ENCODE measurements at regions not wholly inside any gene's neighbourhood (a gene's known extent, or its start where the extent isn't known, plus 50 kb on each side); places are given as distances from the start of the nearest gene placed in this dataset.
"Not testable (repeated sequence)": the region's sequence is repeated elsewhere in the genome, so short reads cannot be mapped to it uniquely, and the experiment has no call there.

DNA sequence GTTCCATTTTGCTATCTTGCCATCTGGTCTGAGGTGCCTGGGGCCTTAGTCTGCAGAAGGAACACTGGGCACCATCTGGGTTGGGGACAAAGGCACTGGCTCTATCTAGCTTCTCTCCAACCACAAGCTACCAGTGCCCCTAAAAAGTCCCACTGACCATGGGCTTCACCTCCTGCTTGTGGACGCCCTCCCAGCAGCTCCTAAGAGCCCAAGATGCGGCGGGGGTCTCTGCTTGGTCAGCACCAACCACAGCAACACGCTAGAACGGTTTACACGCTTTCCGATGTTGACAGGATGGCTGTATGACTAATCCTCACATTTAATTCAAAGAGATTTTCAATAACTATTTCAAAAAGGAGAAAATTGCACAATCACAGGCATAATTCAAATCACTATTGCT is 80.4 kb upstream of the TNK2 start:
- not testable (repeated sequence) for TF ChIP-seq EP300, POLR2A (IDR thresholded peaks at IDR 0.05)
- TF ChIP-seq, protein P1, sequence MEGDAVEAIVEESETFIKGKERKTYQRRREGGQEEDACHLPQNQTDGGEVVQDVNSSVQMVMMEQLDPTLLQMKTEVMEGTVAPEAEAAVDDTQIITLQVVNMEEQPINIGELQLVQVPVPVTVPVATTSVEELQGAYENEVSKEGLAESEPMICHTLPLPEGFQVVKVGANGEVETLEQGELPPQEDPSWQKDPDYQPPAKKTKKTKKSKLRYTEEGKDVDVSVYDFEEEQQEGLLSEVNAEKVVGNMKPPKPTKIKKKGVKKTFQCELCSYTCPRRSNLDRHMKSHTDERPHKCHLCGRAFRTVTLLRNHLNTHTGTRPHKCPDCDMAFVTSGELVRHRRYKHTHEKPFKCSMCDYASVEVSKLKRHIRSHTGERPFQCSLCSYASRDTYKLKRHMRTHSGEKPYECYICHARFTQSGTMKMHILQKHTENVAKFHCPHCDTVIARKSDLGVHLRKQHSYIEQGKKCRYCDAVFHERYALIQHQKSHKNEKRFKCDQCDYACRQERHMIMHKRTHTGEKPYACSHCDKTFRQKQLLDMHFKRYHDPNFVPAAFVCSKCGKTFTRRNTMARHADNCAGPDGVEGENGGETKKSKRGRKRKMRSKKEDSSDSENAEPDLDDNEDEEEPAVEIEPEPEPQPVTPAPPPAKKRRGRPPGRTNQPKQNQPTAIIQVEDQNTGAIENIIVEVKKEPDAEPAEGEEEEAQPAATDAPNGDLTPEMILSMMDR (IDR thresholded peaks at IDR 0.05), result not testable (repeated sequence)

Data from ovary (tissue), 3 donors.